AML-193 (cell line): ENCODE measurements at regions not wholly inside any gene's neighbourhood (a gene's known extent, or its start where the extent isn't known, plus 50 kb on each side); places are given as distances from the start of the nearest gene placed in this dataset.

Experiments
- DNase-seq, 2 experiments: peaks; one replicate each; lab custom pipeline; 2025; lab: John Stamatoyannopoulos, UW

DNA sequence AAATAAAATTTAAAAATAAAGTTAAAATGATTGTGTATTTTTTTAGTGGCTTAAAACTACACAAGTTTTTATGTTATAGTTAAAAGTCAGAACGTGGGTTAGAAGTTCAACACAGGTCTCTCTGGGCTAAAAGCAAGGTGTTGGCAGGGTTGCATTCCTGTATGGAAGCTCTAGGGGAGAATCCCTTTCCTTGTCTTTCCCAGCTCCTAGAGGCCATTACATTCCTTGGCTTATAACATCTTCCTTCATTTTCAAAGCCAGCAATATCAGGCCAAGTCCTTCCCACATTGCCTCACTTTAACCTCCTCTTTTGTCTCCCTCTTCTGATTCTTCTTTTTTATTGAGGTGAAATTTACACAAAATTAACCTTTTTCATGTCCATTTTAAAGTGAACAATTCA is 52.4 kb upstream of the EEPD1 start:
- DNase-seq: no peak
